ENCODE measurements at regions not wholly inside any gene's neighbourhood (a gene's known extent, or its start where the extent isn't known, plus 50 kb on each side); places are given as distances from the start of the nearest gene placed in this dataset.
A peak's percentile ranks its signal among the peaks of the same experiment; 100 is the strongest.
"Not testable (repeated sequence)": the region's sequence is repeated elsewhere in the genome, so short reads cannot be mapped to it uniquely, and the experiment has no call there.

DNA sequence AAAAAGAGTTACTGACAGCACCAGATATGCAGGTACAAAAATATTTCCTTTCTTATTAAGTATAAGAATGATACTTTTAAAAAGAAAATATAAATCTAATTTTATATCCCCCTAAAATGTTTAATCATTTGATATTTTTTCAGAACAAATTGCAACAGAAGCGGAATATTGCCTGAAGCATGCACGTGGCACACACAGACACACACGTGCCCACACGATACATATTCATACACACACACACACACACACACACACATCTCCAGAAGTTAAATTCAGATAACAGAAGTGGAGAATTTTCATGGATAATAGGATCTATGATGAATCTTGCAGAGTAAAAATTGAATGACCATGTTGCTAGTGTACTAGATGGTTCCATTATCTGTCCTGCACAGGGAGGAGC, 445.2 kb downstream of the GPAT3 start:
- DNase-seq: no peak

DNA sequence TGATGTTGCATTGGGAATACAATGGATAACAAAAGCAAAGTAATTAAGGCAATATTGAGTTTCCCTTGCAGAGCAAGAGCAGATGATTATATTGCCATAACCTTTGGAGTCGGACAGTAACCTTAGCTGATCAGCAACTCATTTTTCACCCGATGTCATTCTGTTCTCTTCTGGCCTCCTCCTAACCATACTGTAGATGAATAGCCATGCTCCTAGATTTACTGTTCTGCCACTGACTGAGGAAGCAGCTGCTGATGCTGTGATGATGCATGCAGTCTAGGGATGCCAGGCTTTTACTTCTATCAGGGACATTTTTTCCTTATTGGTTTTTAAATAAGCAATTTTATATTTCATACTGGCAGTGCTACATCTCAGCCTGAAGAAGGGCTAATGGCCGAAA, 443.9 kb downstream of the GPAT3 start:
- no peak for DNase-seq

DNA sequence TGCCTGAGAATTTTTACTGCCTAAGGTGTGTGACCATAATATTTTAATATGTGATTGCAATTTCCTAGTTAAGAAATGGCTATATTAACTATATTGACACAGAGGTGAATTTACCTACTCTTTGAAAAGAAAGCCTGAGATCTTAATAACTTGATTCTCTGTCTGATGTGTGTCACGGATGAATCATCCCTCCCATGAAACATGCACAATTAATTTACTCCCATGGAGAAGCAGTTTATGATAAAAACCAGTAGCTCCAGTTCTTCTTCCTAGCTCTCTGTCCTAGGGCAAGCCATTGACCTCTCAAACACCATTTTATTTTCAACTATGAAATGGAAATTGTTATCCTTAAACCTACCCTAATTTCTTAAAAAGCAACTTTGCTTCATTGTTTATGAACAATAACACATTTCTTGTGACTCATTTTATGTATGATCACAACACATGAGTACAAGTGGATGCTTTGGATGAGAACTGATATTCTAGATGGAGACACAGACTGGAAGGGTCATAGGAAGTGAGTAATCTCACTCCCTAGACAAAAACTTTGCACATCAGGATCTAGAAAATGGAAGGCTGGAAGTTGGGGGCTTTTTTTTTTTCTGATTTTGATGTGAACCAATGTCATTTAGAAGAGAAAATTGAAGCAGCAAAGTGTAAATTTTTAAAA, 438.3 kb downstream of the GPAT3 start:
- DNase-seq: no peak

DNA sequence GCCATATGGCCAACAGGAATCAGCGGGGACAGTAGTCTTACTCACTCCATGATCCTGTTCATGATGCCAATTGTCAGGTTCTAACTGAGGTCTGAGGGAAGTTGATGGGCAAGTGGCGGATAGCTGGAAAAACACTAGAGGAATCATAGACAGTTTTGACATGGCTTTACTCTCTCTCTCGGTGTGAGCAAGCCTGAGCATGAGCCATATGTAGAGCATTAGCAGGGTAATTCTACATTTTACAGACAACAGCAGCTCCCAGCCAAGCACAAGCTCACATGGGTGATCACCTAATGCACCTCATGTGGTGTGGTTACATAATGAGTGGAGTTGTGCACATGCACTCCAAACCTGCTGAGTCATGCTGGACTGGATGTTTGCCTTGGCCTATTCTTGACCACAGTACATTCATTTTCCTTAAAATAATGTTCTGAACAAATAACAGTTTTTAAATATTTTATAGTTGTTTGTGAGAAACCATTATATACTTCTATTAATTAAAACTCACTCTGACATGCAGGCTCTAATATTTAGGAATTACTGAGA, 429.2 kb downstream of the GPAT3 start:
- peak; percentile 5 for DNase-seq

DNA sequence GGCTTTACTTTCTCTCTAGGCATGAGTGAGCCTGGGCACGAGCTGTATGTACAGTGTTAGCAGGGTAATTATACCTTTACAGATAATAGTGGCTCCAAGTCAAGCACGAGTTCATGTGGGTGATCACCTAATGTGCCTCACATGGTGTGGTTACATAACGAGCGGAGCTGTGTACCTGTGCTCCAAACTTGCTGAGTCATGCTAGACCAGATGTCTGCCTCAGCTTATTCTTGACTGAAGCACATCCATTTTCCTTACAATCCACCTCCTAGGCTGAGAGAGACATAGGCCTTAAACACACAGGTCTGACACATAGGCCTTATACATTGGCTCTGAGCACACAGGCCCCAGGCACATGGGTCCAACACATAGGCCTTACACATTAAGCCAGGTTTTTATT, 426.6 kb downstream of the GPAT3 start:
- DNase-seq: no peak

DNA sequence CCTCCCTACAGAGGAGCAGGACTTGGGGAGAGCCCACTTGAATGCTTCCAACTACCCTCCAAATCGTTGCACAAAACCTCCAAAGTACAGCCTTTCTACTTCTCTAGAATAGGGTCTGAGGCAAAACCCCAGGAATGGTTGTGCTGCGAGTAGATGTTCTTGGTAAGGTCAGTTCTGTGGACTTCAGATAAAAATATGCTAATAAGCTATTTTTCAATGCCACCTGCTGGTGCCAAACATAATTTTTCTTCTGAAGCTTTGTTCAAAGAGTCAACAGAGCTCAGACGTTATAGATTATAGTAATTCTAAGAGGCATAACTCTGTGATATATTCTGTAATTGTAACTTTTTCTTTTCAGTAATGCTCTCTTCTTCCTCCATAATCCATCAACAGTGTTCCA, 425.7 kb downstream of the GPAT3 start:
- no peak for DNase-seq

DNA sequence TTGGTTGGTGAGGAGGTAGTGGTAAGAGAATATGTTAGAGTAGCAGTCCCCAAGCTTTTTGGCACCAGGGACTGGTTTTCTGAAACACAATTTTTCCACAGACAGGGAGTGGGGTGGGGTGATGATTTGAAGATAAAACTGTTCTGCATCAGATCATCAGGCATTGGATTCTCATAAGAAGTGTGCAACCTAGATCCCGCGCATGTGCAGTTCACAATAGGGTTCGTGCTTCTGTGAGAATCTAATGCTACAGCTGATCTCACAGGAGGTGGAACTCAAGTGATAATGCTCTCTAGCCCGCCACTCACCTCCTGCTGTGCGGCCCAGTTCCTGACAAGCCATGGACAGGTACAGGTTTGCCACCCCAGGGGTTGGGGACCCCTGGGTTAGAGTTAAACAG, 423.3 kb downstream of the GPAT3 start:
- DNase-seq: no peak

DNA sequence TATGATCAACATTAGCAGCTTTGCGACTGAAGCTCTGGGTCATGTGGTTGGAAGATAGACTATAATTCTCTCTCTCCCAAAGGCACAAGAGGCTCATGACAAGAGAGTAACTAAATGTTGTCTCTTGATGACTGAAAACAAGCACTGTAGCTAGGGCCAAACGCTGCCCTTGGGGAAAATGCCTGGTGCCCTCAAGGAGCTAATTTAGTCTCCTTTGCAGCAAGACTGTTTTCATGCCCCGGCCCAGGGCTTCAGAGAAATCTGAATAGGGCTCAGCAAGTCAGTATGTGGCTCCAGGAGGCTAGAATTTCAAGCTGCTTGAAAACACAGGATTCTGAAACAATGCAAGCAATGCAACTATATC, 411.9 kb downstream of the GPAT3 start:
- DNase-seq: peak; percentile 25

DNA sequence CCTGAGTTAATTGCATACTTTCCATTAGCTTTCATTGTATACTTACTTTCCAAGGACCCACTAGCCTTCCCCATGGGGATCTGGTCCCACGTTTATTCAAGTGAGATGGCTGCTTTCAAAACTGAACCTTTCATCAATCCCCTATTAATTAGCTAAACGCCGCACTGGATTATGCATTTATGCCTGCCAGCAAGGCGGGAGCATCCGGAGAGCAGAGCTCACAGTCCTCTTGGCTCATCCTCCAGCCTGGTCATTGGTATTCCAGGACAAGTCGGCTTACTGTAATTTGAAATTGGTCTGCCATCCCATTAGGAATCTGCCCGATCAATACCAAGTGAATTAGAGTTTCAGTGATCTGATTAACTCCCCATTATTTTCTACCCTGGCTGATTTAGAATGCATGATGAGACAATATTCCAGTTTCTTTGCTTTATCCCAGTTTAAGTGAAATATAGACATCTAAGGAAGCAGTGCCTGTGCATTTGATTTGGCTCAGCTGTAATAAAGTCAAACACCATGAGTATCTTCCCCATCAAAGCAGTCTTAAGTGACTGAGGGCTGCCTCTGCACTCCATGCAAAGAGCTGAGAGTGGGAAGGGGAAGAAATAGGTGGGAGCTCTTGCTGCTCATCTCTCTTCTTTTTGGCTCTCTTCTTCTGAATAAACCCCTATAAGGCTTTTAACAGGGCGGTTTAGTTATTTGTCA, 411.4 kb downstream of the GPAT3 start:
- peak; percentile 12 for DNase-seq

DNA sequence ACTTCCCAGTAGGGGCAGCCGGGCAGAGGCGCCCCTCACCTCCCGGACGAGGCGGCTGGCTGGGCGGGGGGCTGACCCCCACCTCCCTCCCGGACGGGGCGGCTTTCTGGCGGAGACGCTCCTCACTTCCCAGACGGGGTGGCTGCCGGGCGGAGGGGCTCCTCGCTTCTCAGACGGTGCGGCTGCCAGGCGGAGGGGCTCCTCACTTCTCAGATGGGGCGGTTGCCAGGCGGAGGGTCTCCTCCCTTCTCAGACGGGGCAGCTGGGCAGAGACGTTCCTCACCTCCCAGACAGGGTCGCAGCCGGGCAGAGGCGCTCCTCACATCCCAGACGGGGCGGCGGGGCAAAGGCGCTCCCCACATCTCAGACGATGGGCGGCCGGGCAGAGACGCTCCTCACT, 407.8 kb downstream of the GPAT3 start:
- DNase-seq: not testable (repeated sequence)

DNA sequence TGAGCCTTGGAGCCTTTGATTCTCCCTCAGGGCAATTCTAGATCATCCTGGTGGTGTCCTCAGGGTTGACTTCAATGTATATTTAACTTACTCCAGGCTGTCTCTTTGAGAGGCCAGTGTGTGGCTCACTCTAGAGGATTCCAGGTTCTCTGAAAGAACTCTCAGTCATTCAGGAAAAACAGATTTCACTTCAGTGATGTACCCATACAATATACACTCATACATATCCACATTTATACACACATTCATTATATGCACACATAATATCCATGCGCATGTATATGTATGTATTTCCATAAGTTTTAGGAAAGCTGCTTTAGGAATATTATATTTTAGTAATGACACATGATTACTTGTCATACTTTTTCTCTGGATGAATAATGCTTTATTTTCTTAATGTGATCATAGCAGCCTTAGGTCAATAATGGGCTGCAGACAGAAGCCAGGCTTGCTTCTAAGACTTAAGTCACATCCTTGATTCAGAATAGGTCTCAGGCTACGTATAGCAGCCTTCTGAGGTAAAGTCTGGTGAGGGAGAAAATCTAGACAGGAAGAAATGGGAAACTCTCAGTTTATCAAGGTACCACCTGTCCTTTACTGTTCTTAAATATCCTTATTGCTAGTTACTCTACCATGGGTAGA, 397.0 kb downstream of the GPAT3 start:
- DNase-seq: no peak

DNA sequence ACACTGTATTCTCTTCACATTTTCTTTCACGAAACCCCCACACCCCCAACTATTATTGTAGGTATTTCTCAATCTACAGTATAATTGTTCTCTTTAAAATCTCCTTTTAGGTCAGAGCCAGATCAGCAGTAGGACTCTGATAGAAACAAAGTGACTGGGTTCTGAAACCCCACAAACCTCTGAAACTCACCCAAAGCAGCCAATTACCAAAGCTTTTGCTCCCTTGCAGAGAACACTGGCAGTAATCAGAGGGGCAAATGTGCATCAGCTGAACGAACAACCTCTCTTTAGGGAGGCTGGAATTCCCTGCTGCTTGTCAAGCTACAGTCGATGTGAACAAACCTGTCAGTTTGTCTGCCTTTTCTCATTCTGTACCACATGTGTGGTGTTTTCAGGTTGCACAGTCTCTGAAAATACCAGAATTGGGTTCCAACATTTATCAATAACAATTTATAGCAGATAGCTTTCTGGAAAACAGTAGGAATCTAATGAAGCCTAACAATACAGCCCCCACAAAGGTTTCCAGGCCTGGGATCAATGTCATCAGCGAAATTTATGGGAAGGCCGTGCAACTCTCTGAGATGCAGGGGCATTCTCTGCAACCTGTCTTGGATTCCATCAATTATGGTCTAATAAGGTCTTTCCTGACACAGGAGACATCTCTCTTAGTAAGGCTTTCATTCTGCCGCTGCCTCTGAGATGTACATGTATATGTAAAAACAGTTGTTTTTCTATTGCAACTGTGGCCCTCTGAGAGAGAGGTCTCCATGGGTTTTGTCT, 395.9 kb downstream of the GPAT3 start:
- no peak for DNase-seq

DNA sequence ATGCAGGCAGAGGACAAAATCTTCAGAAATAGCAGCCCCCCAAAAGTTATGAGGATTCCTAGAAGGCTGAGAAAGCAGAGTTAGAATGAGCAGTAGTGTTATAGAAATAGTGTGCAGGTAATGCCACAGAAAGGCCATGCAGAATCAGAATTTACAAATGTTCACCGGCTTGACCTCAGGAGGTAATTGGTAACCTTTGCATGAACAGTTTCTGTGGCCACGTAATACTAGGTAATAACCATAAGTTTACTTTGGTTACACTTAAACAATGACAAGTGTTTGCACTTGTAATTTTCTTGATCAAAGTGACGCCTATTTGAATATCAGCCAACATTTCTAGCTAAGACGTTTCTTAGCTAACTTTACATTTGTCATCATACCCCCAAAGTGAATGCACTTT, 393.6 kb downstream of the GPAT3 start:
- DNase-seq: no peak

DNA sequence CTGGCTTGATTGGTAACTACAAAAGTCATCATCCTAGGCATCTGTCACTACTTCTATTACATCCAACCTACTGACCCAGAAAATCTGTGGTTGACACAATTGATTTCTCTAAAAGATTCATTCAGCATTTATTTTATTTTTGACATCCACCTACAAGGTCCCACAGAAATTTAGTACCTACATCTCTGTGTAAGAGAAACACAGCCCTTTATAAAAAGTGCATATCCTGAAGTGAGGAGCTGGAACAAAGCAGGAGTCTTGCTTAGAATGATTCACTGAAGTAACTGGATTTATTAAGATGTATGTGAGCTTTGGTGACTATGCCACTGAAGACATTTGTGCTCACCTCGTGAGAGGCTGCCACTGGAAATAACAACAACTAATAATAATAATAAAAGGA, 391.0 kb downstream of the GPAT3 start:
- DNase-seq: no peak

DNA sequence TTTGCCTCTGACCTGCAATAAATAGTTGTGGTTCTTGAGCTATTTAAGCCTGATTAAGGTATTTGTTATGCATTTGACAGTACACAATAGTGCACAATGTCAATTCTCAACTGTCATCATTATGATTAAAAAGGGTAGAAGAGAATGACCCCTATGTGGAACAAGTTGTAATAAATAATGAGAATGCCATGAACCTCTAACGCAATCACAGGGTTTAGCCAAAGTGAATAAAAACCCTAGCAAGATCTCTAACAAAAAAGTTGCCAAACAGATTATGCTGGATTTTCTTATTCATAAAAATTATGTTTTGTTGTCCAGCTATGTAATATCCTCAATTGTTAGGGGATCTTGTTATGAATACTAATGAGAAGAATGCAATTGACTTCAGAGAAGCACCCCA, 387.4 kb downstream of the GPAT3 start:
- no peak for DNase-seq

DNA sequence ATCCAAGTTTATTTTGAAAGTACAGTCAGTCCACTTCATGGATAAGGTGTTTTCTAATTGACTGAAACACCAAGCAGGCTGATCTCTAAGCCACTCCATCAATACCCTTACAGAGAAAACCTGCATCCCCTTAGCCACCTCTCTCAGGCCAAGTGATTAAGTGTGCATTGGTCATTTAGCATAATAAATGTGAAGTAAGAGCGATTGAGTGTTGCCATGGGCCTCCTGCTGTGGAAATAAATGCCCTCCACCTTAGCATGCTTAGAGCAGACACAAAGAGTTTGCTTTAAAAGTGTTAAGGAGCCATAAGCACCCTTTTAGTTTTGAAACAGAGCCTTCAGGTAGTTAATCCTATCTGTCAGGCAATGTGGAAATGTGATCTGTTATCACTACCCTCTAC, 386.5 kb downstream of the GPAT3 start:
- no peak for DNase-seq

DNA sequence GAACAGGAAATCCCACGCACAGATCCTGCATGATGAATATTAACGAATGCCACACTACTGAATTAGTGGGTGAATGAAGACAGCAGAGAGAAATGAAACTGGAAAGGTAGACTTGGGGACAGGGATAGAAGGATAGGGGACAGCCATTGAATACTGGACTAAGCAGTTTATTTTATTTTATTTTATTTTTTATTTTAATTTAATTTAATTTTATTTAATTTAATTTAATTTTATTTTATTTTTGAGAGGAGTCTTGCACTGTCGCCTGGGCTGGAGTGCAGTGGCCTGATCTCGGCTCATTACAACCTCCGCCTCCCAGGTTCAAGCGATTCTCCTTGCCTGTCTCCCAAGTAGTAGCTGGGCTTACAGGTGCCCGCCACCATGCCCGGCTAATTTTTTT, 385.2 kb downstream of the GPAT3 start:
- no peak for DNase-seq

DNA sequence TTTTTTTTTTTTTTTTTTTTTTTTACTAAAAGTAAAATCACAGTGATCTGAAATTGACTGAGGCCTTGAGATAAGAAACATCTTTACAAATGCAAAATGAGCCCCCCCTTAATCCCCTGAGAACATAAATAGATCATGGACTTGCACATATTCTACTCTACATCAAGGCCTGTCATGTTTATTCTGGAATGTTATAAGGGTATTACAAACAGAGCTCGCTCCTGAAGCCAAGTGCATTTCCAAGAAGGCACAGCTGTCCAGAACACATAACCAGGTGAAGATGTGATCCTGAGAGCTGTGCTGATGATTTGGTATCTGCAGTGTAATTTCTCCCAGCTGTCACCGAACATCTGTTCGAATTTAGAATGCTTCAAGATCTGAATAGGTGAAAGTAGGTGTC, 384.5 kb downstream of the GPAT3 start:
- DNase-seq: no peak

DNA sequence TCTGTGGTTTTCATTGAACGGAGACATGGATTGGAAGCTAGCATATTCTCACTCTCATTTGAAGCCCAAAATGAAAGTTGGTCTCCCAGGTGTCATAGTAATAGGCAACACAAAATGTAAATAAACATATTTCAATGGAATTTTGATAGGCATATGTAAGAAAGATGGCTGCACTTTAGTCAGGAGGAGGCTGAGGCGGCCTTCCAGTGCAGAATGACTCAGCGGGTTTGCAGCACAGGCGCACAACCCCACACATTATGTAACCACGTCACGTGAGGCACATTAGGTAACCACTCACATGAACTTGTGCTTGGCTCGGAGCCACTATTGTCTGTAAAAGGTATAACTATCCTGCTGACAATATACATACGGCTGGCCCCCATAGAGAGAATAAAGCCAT, 381.7 kb downstream of the GPAT3 start:
- DNase-seq: no peak

DNA sequence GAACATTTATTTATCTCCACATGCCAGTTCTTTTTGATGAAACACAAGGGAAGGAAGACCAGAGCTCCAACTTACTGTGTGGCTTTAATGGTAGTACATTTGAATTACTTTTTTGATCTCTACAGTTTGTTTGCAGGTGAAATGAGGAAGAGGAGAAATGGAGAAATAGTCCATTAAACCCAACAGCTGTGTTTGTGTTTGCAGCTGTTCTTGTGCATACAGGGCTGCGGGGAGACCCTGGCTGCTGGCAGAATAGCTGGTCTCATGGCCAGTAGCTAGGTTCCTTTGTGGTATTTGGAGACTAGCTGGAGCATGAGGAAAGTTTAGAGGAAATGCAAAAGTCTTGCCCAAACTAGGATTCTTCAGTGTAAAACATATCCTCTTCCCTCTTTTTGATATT, 374.8 kb downstream of the GPAT3 start:
- DNase-seq: no peak

DNA sequence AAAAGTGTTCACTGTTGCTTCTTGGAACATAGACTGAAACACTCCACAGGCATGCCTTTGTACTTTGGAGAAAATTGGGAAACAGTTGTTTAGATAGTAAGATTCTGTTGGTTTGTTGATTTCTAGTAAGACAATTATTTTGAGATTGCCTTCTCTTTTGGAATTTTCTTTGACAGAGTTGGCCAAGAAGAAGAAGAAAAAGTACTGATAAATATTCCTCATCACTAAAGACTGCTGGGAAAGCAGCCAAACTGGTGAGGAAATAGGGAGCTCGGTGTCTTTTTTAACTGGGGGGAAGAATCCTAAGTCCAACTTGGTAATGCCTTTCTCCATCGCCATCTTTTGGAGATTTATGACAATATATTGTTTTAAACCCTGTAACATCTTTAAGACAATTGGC, 370.7 kb downstream of the GPAT3 start:
- no peak for DNase-seq

DNA sequence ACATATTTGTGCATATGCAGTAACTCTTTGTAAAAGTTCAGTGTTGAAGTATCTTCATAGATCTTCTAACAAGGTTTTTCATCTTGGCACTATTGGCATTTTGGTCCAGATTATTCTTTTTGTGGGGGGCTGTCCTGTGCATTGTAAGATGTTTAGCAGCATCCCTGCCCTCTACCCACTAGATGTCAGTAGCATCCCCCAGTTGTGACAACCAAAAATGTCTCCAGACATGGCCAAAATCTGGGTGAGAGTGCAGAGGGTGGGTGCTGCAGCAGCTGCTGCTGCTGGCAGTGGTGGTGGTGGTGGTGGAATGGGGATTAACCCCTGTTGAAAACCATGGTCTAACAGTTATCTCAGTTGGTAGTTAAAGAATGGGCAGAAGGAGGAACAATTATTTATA, 370.0 kb downstream of the GPAT3 start:
- DNase-seq: peak; percentile 11

DNA sequence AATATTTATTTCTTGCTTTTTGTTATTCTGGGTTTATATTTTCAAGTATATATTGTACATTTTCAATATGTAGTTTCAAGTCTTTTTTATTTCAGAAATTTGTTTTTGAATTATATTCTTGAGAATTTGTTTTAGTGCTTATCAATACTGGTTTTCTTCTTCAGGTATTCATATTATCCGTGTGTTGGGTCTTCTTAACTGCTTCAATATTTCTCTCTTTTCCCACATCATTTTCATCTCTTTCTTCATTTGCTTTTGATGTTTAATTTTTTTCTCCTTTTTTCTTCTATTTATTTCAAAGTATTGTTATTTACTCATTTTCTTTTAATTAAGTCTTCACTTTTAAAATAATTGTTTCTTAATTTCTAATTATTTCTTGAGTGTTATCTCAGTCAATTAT, 367.8 kb downstream of the GPAT3 start:
- DNase-seq: not testable (repeated sequence)

Data from retina (tissue), 1 donor.